CD4-positive, CD25-positive, alpha-beta regulatory T cell (primary cell): ENCODE measurements at regions not wholly inside any gene's neighbourhood (a gene's known extent, or its start where the extent isn't known, plus 50 kb on each side); places are given as distances from the start of the nearest gene placed in this dataset.
"Not testable (repeated sequence)": the region's sequence is repeated elsewhere in the genome, so short reads cannot be mapped to it uniquely, and the experiment has no call there.

Experiments
- ATAC-seq, 2 donors: fragments of 150-1000 bp; cut with Tn5 transposase; one replicate each; pipeline ENCODE4 v1.10.0; 2021; ENCODE audit warnings: low read depth in 2 of 2, moderate number of reproducible peaks in 2 of 2, moderate library complexity in 1 of 2
- DNase-seq, 3 donors: peaks; one replicate each; pipeline versions ENCODE4 v3.0.0 to v3.0.0-alpha.2; 2012 to 2022; ENCODE audit warnings: mixed read lengths in 1 of 3
- H3K27ac ChIP-seq: one replicate; pipeline ENCODE4 v1.7.0; 2013; ENCODE audit warnings: mild to moderate bottlenecking, low read length; ENCODE audit not compliant: insufficient read depth, poor library complexity, severe bottlenecking
- H3K27me3 ChIP-seq: one replicate; pipeline ENCODE4 v1.7.0; 2013; ENCODE audit warnings: low read length; ENCODE audit not compliant: control insufficient read depth, insufficient read depth
- H3K36me3 ChIP-seq: one replicate; pipeline ENCODE4 v1.7.0; 2013; ENCODE audit warnings: mild to moderate bottlenecking, low read length, moderate library complexity; ENCODE audit not compliant: control insufficient read depth, insufficient read depth
- H3K4me1 ChIP-seq: 2 replicates; pipeline ENCODE4 v1.7.0; 2013; ENCODE audit warnings: mild to moderate bottlenecking, low read length; ENCODE audit not compliant: insufficient read depth, control insufficient read depth, poor library complexity, severe bottlenecking
- H3K4me3 ChIP-seq: one replicate; pipeline ENCODE4 v1.7.0; 2013; ENCODE audit warnings: low read depth, mild to moderate bottlenecking, low read length, moderate library complexity
- H3K9me3 ChIP-seq, 2 experiments: 1 replicate in 1 of 2; 2 replicates in 1 of 2; pipeline ENCODE4 v1.7.0; 2013; ENCODE audit warnings: low read length in 2 of 2, mild to moderate bottlenecking in 1 of 2, moderate library complexity in 1 of 2; ENCODE audit not compliant: control insufficient read depth in 2 of 2
- H3K27ac Mint-ChIP-seq, 3 donors: one replicate each; pipeline ENCODE4 v1.8.0; 2020 to 2022; ENCODE audit warnings: mild to moderate bottlenecking in 3 of 3, mixed read lengths in 3 of 3, moderate library complexity in 2 of 3
- H3K27me3 Mint-ChIP-seq: one replicate; pipeline ENCODE4 v1.8.0; 2022; ENCODE audit warnings: mild to moderate bottlenecking, mixed read lengths
- H3K36me3 Mint-ChIP-seq: one replicate; pipeline ENCODE4 v1.8.0; 2020; ENCODE audit warnings: mixed read lengths
- H3K4me1 Mint-ChIP-seq, 4 donors: one replicate each; pipeline ENCODE4 v1.8.0; 2020 to 2022; ENCODE audit warnings: mixed read lengths in 4 of 4, mild to moderate bottlenecking in 1 of 4
- H3K4me3 Mint-ChIP-seq, 4 donors: one replicate each; pipeline ENCODE4 v1.8.0; 2020 to 2022; ENCODE audit warnings: mild to moderate bottlenecking in 4 of 4, mixed read lengths in 4 of 4, moderate library complexity in 3 of 4
- H3K9me3 Mint-ChIP-seq, 7 donors: one replicate each; pipeline ENCODE4 v1.8.0; 2020 to 2022; ENCODE audit warnings: mixed read lengths in 7 of 7, mild to moderate bottlenecking in 3 of 7, moderate library complexity in 2 of 7

- not testable (repeated sequence) for ATAC-seq, H3K4me3 Mint-ChIP-seq, DNase-seq, H3K36me3 ChIP-seq, H3K9me3 Mint-ChIP-seq, H3K27ac ChIP-seq, H3K27me3 Mint-ChIP-seq, H3K4me3 ChIP-seq, H3K36me3 Mint-ChIP-seq, H3K4me1 ChIP-seq, H3K9me3 ChIP-seq, H3K27me3 ChIP-seq
- peak overlapping the region in 1 of 3 donors; percentile 67 for H3K27ac Mint-ChIP-seq
- H3K4me1 Mint-ChIP-seq = peaks cover 0 to 18% (median 8%) of the 10 kb centered on the region in 4 donors
Measured at GRCh38 chr17:64794548-64795274, 124.6 kb downstream of the LRRC37A3 start.

- ATAC-seq, H3K4me1 ChIP-seq, H3K4me3 Mint-ChIP-seq, H3K36me3 Mint-ChIP-seq, H3K9me3 ChIP-seq, H3K9me3 Mint-ChIP-seq, H3K4me3 ChIP-seq, H3K27me3 Mint-ChIP-seq, DNase-seq, H3K36me3 ChIP-seq, H3K27ac Mint-ChIP-seq, H3K27ac ChIP-seq, H3K27me3 ChIP-seq: not testable (repeated sequence)
- peaks cover 0 to 18% (median 6%) of the 10 kb centered on the region in 4 donors for H3K4me1 Mint-ChIP-seq
Measured at GRCh38 chr17:64794113-64794512, 125.2 kb downstream of the LRRC37A3 start.

- H3K27me3 ChIP-seq, H3K27me3 Mint-ChIP-seq, H3K4me3 Mint-ChIP-seq, H3K36me3 ChIP-seq, H3K9me3 Mint-ChIP-seq, H3K9me3 ChIP-seq, H3K4me3 ChIP-seq, H3K36me3 Mint-ChIP-seq, H3K27ac ChIP-seq, H3K4me1 ChIP-seq: not testable (repeated sequence)
- peak in 1 of 3 donors; percentile 39 for DNase-seq
- Mint-ChIP-seq H3K27ac (peak overlapping the region; percentile 80 to 86 (median 85)), H3K4me1 (peaks cover 0 to 15% (median 6%) of the 10 kb centered on the region in 4 donors)
- peak; percentile 60 to 72 for ATAC-seq
Measured at GRCh38 chr17:64792793-64793575, 126.3 kb downstream of the LRRC37A3 start.

- H3K4me3 Mint-ChIP-seq, H3K4me1 ChIP-seq, H3K27ac ChIP-seq, H3K27ac Mint-ChIP-seq, H3K4me3 ChIP-seq, ATAC-seq, H3K36me3 Mint-ChIP-seq, H3K9me3 Mint-ChIP-seq, H3K27me3 Mint-ChIP-seq, H3K27me3 ChIP-seq, DNase-seq, H3K9me3 ChIP-seq, H3K36me3 ChIP-seq: not testable (repeated sequence)
- peaks cover 0 to 15% (median 6%) of the 10 kb centered on the region in 4 donors for H3K4me1 Mint-ChIP-seq
Measured at GRCh38 chr17:64792276-64792675, 127.0 kb downstream of the LRRC37A3 start.

GRCh38 chr17:64791691-64792090 lies 127.6 kb downstream of the LRRC37A3 start:
- not testable (repeated sequence) for H3K9me3 ChIP-seq, H3K4me1 ChIP-seq, H3K27ac Mint-ChIP-seq, DNase-seq, H3K27ac ChIP-seq, H3K27me3 Mint-ChIP-seq, H3K9me3 Mint-ChIP-seq, H3K4me3 ChIP-seq, H3K4me3 Mint-ChIP-seq, H3K27me3 ChIP-seq, ATAC-seq, H3K36me3 ChIP-seq
- peaks cover 0 to 15% (median 6%) of the 10 kb centered on the region in 4 donors for H3K4me1 Mint-ChIP-seq
- peaks cover 14% of the 10 kb centered on the region for H3K36me3 Mint-ChIP-seq

- not testable (repeated sequence) for H3K4me1 ChIP-seq, ATAC-seq, H3K9me3 Mint-ChIP-seq, H3K4me3 ChIP-seq, H3K4me3 Mint-ChIP-seq, H3K27me3 Mint-ChIP-seq, DNase-seq, H3K27ac ChIP-seq, H3K27ac Mint-ChIP-seq, H3K9me3 ChIP-seq, H3K27me3 ChIP-seq
- peaks cover 13% of the 10 kb centered on the region for H3K36me3 ChIP-seq
- Mint-ChIP-seq H3K36me3 (peaks cover 17% of the 10 kb centered on the region), H3K4me1 (peaks cover 0 to 15% (median 6%) of the 10 kb centered on the region in 4 donors)
Measured at GRCh38 chr17:64791226-64791625, 128.1 kb downstream of the LRRC37A3 start.

- H3K27me3 Mint-ChIP-seq, H3K27me3 ChIP-seq, H3K4me1 ChIP-seq, H3K27ac Mint-ChIP-seq, H3K9me3 Mint-ChIP-seq, H3K27ac ChIP-seq, H3K9me3 ChIP-seq, DNase-seq, ATAC-seq, H3K4me3 ChIP-seq, H3K4me3 Mint-ChIP-seq: not testable (repeated sequence)
- Mint-ChIP-seq H3K4me1 (peaks cover 0 to 15% (median 6%) of the 10 kb centered on the region in 4 donors), H3K36me3 (peaks cover 17% of the 10 kb centered on the region)
- peaks cover 17% of the 10 kb centered on the region for H3K36me3 ChIP-seq
Measured at GRCh38 chr17:64790690-64791089, 128.6 kb upstream of the SMURF2 start.

- Mint-ChIP-seq H3K4me1 (peaks cover 0 to 15% (median 6%) of the 10 kb centered on the region in 4 donors), H3K36me3 (peaks cover 19% of the 10 kb centered on the region)
- not testable (repeated sequence) for H3K27me3 Mint-ChIP-seq, H3K4me3 Mint-ChIP-seq, H3K27me3 ChIP-seq, ATAC-seq, H3K4me3 ChIP-seq, H3K27ac Mint-ChIP-seq, H3K9me3 ChIP-seq, H3K4me1 ChIP-seq, H3K9me3 Mint-ChIP-seq, H3K27ac ChIP-seq, DNase-seq
- H3K36me3 ChIP-seq = peaks cover 19% of the 10 kb centered on the region
Measured at GRCh38 chr17:64790193-64790592, 128.1 kb upstream of the SMURF2 start.
